ENCODE measurements at regions not wholly inside any gene's neighbourhood (a gene's known extent, or its start where the extent isn't known, plus 50 kb on each side); places are given as distances from the start of the nearest gene placed in this dataset.

DNA sequence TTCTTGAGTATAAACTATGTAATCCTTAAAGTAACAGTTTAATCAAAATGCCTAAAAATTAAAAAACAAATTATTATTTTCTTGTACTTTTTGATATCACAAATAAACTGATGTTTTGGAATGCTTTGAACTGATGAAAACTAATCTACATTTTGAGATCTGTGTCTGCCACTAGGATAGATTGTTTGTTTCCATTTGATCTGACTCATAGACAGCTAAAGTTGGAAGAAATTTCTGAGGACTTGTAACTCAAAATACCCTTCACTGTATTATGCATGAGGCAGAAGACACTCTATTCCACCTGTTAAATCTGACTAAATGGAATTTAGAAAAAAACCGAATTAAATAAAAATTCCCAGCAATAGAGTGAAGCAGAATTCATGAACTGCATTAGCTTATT lies 1400.0 kb upstream of the FLRT2 start:
- TF ChIP-seq, protein P1, sequence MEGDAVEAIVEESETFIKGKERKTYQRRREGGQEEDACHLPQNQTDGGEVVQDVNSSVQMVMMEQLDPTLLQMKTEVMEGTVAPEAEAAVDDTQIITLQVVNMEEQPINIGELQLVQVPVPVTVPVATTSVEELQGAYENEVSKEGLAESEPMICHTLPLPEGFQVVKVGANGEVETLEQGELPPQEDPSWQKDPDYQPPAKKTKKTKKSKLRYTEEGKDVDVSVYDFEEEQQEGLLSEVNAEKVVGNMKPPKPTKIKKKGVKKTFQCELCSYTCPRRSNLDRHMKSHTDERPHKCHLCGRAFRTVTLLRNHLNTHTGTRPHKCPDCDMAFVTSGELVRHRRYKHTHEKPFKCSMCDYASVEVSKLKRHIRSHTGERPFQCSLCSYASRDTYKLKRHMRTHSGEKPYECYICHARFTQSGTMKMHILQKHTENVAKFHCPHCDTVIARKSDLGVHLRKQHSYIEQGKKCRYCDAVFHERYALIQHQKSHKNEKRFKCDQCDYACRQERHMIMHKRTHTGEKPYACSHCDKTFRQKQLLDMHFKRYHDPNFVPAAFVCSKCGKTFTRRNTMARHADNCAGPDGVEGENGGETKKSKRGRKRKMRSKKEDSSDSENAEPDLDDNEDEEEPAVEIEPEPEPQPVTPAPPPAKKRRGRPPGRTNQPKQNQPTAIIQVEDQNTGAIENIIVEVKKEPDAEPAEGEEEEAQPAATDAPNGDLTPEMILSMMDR (IDR thresholded peaks at IDR 0.05; ENCODE audit: insufficient read depth, missing control alignments): no peak
- DNase-seq (ENCODE audit: insufficient read length, low spot score) (no peak), FAIRE-seq (no peak)

DNA sequence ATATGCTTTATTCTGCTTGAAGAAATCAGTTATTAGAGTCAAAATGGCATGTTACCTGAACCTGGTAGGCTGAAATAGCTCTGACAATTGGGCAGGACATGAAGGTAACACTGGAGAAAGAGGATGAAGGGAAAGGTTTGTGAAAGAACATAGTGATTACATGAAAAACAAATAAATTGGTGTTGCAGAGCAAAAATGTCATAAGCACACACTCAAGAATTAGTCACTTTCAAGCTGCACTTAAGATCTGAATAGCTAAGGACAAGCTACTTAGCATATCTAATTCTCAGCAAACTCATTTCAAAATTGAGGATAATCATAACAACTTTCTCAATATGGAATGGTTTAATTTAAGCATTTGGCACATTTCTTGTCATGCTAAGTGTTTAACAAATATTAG lies 1398.0 kb upstream of the FLRT2 start:
- TF ChIP-seq, protein P1 (IDR thresholded peaks at IDR 0.05; ENCODE audit: insufficient read depth, missing control alignments): no peak
- FAIRE-seq (no peak), DNase-seq (ENCODE audit: insufficient read length, low spot score) (no peak)

GRCh38 chr14:84144166-84144565 lies 1385.8 kb upstream of the FLRT2 start:
- FAIRE-seq (no peak), DNase-seq (ENCODE audit: insufficient read length, low spot score) (no peak)
- TF ChIP-seq, protein P1 (IDR thresholded peaks at IDR 0.05; ENCODE audit: insufficient read depth, missing control alignments): no peak

- DNase-seq (ENCODE audit: insufficient read length, low spot score) (no peak), FAIRE-seq (no peak)
- TF ChIP-seq, protein P1 (IDR thresholded peaks at IDR 0.05; ENCODE audit: insufficient read depth, missing control alignments): no peak
These were observed 1377.5 kb upstream of the FLRT2 start for GRCh38 chr14:84152452-84152851.

DNA sequence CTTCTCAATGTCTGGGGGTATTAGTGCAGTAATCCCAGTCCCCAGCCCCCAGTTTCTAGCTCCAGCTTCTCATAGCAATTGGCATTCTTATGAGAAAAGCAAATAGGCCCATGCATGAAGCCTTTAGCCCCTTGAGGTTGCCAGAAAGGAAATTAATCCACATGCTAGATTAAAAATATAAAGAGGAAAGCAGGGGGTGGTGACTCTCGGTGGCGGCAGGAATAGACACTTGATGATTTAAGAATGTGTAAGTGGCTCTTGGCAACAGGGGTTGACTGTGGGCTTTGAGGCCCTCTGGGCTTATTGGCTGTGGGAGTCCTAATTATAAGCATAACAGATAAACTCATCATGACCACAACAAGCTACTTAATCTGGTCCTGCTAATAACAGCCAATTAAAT lies 1367.3 kb upstream of the FLRT2 start:
- DNase-seq (ENCODE audit: insufficient read length, low spot score) (no peak), FAIRE-seq (no peak)
- TF ChIP-seq, protein P1 (IDR thresholded peaks at IDR 0.05; ENCODE audit: insufficient read depth, missing control alignments): no peak

DNA sequence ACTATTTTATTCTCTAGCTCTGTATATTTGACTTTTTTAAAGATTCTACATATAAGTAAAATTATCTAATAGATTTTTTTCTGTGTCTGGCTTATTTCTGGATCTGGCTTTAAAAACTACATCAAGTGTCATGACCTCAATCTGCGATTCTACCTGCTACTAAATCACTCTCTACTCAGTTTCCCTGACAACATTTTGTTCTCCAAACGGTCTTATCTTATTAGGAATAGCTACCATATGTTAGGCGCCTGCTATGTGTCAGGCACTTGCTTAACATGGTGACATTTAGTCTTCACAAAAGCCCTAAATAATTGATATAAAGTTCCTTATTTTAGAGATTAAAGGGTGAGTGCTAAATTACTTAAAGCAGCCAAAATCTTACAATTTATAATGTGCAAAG lies 1362.9 kb upstream of the FLRT2 start:
- TF ChIP-seq, protein P1 (IDR thresholded peaks at IDR 0.05; ENCODE audit: insufficient read depth, missing control alignments): no peak
- DNase-seq (ENCODE audit: insufficient read length, low spot score) (no peak), FAIRE-seq (no peak)

DNA sequence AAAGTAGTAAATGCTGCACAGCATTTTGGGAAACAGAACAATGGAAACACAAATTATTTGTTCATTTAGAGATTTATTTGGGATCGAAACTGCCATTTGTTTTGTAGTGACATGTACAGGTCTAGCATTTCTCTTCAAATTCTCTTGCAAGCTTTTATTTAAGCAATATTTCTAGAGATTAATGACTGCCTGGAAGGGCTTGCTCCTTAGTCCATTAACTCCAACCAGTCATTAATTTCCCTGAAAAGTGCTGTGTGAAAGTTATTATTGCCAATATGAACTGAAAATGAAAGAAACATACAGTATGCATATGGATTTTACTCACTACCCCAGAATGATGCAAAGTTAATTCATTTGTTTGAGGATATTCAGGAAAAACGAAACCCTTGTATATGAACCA lies 1349.6 kb upstream of the FLRT2 start:
- no peak for DNase-seq (ENCODE audit: insufficient read length, low spot score)
- no peak for FAIRE-seq

More for the DNA sequence above, 1349.6 kb upstream of the FLRT2 start:
- TF ChIP-seq, protein P1 (IDR thresholded peaks at IDR 0.05; ENCODE audit: insufficient read depth, missing control alignments): no peak
